HepG2 (cell line): ENCODE measurements at regions not wholly inside any gene's neighbourhood (a gene's known extent, or its start where the extent isn't known, plus 50 kb on each side); places are given as distances from the start of the nearest gene placed in this dataset.

Source experiments
- ATAC-seq: fragments of 200-7000 bp; cut with Tn5 transposase; 3 replicates; pipeline ENCODE4 v1.9.1; 2020; ENCODE audit warnings: mild to moderate bottlenecking, moderate library complexity
- BruUV-seq: library from RNA; stranded (reverse); fragments of 400-500 nt; replicated peaks from 2 replicates; lab custom pipeline; 2021; lab: Mats Ljungman, UMichigan
- CTCF ChIA-PET: fragments of 300-600 bp; formaldehyde crosslinking; extraction: SDS; loops from one replicate; lab custom pipeline; 2021; ENCODE audit warnings: low total read pairs, inconsistent platforms, low intra/inter-chr PET ratio; lab: Yijun Ruan, JAX
- POLR2A ChIA-PET: fragments of 350-600 bp; sonication (Branson Sonifier 250); formaldehyde crosslinking; loops from one replicate; lab custom pipeline; 2020; ENCODE audit warnings: antibody characterized with exemption, inconsistent platforms; lab: Yijun Ruan, JAX
- DNase-seq: peaks from one replicate; pipeline ENCODE4 v3.0.0-alpha.2; 2015; ENCODE audit warnings: low spot score
- FAIRE-seq: peaks from 3 replicates; lab custom pipeline; 2011; peaks lifted over from hg19 to GRCh38; lab: Jason Lieb, UNC
- H2AFZ ChIP-seq: one replicate; pipeline ENCODE4 v1.6.1; 2011; ENCODE audit warnings: low read length, inconsistent platforms
- H3K27ac ChIP-seq: fragments of 300-600 bp; 3 replicates; pipeline ENCODE4 v1.8.0; 2011; ENCODE audit warnings: mixed run types, mild to moderate bottlenecking, mixed read lengths, low read length, inconsistent platforms; ENCODE audit not compliant: insufficient read depth; ENCODE audit errors: extremely low read length
- H3K27me3 ChIP-seq, 2 experiments: fragments of 200-600 bp in 1 of 2; 2 replicates in 1 of 2; 3 replicates in 1 of 2; pipeline versions ENCODE4 v1.6.0 to v1.8.0; 2011; ENCODE audit warnings: low read length in 2 of 2, mild to moderate bottlenecking in 2 of 2, moderate library complexity in 2 of 2, inconsistent platforms in 1 of 2; ENCODE audit not compliant: insufficient read depth in 2 of 2, control insufficient read depth in 1 of 2
- H3K36me3 ChIP-seq, 2 experiments: fragments of 200-600 bp in 1 of 2; replicated peaks in 1 of 2; 2 replicates in 1 of 2; 3 replicates in 1 of 2; pipeline versions ENCODE4 v1.5.1 to v1.8.0; 2011; ENCODE audit warnings: low read length in 2 of 2, inconsistent platforms in 1 of 2; ENCODE audit not compliant: insufficient read depth in 2 of 2, control insufficient read depth in 1 of 2
- H3K4me1 ChIP-seq: 2 replicates; pipeline ENCODE4 v1.5.1; 2012; ENCODE audit warnings: low read length, inconsistent platforms; ENCODE audit not compliant: insufficient read depth
- H3K4me2 ChIP-seq: 2 replicates; pipeline ENCODE4 v1.6.0; 2011; ENCODE audit warnings: low read depth, low read length, inconsistent platforms
- H3K4me3 ChIP-seq, 3 experiments: fragments of 200-600 bp in 1 of 3; sonication (generic), shearing (Covaris generic) in 1 of 3; replicated peaks in 1 of 3; 2 replicates each; pipeline ENCODE4 v1.5.1; 2011 to 2016; ENCODE audit warnings: low read length in 3 of 3, inconsistent platforms in 2 of 3, low read depth in 2 of 3, mild to moderate bottlenecking in 2 of 3, control low read depth in 1 of 3, mixed read lengths in 1 of 3; ENCODE audit not compliant: insufficient read depth in 1 of 3
- H3K79me2 ChIP-seq: one replicate; pipeline ENCODE4 v1.6.1; 2011; ENCODE audit warnings: low read length, inconsistent platforms; ENCODE audit not compliant: insufficient read depth
- H3K9ac ChIP-seq: 2 replicates; pipeline ENCODE4 v1.6.0; 2011; ENCODE audit warnings: mild to moderate bottlenecking, low read depth, low read length, inconsistent platforms; ENCODE audit not compliant: insufficient read depth
- H3K9me3 ChIP-seq: 2 replicates; pipeline ENCODE4 v1.5.1; 2012; ENCODE audit warnings: mild to moderate bottlenecking, low read length
- H4K20me1 ChIP-seq: 2 replicates; pipeline ENCODE4 v1.6.0; 2011; ENCODE audit warnings: inconsistent platforms, mild to moderate bottlenecking, low read length, moderate library complexity; ENCODE audit not compliant: insufficient read depth
- ARID2 ChIP-seq: sonication (generic); formaldehyde crosslinking; IDR thresholded peaks from 2 replicates; pipeline ENCODE4 v1.8.1; 2022; ENCODE audit warnings: mild to moderate bottlenecking, missing genetic modification reagents, borderline replicate concordance
- ATAD3A ChIP-seq: sonication (generic); formaldehyde crosslinking; IDR thresholded peaks from 2 replicates; pipeline ENCODE4 v1.4.0; 2020; ENCODE audit warnings: missing genetic modification reagents
- BCL3 ChIP-seq: sonication (generic); formaldehyde crosslinking; IDR thresholded peaks from 2 replicates; pipeline ENCODE4 v1.5.1; 2020; ENCODE audit warnings: mild to moderate bottlenecking, missing genetic modification reagents, moderate library complexity
- ETS1 ChIP-seq: sonication (generic); formaldehyde crosslinking; IDR thresholded peaks from 2 replicates; pipeline ENCODE4 v1.4.0; 2020; ENCODE audit warnings: missing genetic modification reagents
- FOXA1 ChIP-seq, 2 experiments: fragments of 450-650 bp in 1 of 2; sonication (generic) in 1 of 2; formaldehyde crosslinking in 1 of 2; IDR thresholded peaks; 2 replicates each; pipeline versions ENCODE4 v1.4.0 to v1.6.1; 2016 to 2020; ENCODE audit warnings: missing genetic modification reagents in 1 of 2
- MXI1 ChIP-seq: IDR thresholded peaks from 3 replicates; pipeline ENCODE4 v1.6.1; 2012; ENCODE audit warnings: low read depth, low read length, inconsistent platforms, borderline replicate concordance
- NFE2 ChIP-seq: sonication (generic); formaldehyde crosslinking; IDR thresholded peaks from 2 replicates; pipeline ENCODE4 v1.4.0; 2020; ENCODE audit warnings: missing genetic modification reagents
- PAF1 ChIP-seq: IDR thresholded peaks from 2 replicates; pipeline ENCODE4 v1.6.1; 2016; ENCODE audit warnings: missing genetic modification reagents, missing compliant biosample characterization
- TFDP1 ChIP-seq: IDR thresholded peaks from 2 replicates; pipeline ENCODE4 v1.6.1; 2016; ENCODE audit warnings: missing compliant biosample characterization, missing genetic modification reagents, borderline replicate concordance
- ZKSCAN8 ChIP-seq: IDR thresholded peaks from 2 replicates; pipeline ENCODE4 v1.6.1; 2016; ENCODE audit warnings: borderline replicate concordance, missing genetic modification reagents, missing compliant biosample characterization
- ZNF318 ChIP-seq: sonication (generic); formaldehyde crosslinking; IDR thresholded peaks from 2 replicates; pipeline ENCODE4 v1.4.0; 2020; ENCODE audit warnings: mild to moderate bottlenecking, missing genetic modification reagents
- ZNF549 ChIP-seq: sonication (generic); formaldehyde crosslinking; IDR thresholded peaks from 2 replicates; pipeline ENCODE4 v1.5.0; 2020; ENCODE audit warnings: missing genetic modification reagents
- ZNF598 ChIP-seq: sonication (generic); formaldehyde crosslinking; IDR thresholded peaks from 2 replicates; pipeline ENCODE4 v1.5.1; 2020; ENCODE audit warnings: mild to moderate bottlenecking, missing genetic modification reagents, borderline replicate concordance
- ZNF616 ChIP-seq: sonication (generic); formaldehyde crosslinking; IDR thresholded peaks from 2 replicates; pipeline ENCODE4 v1.5.0; 2020; ENCODE audit warnings: low read depth, mild to moderate bottlenecking, missing genetic modification reagents
- WGBS: methylation state at CpG from one replicate; pipeline ENCODE4 v1.1.6; 2017; ENCODE audit warnings: low lambda C conversion rate; 5-methylcytosine and 5-hydroxymethylcytosine counted together
- in situ Hi-C: cut with HindIII; loops from 2 replicates; pipeline ENCODE4 v1.10.0; 2017; ENCODE audit warnings: low pct_unique_long_range_greater_than_20kb; ENCODE audit not compliant: extremely low pct_ligation_motif_present
- intact Hi-C: fragments of 100-400 bp; cut with micrococcal nuclease; formaldehyde crosslinking; loops from one replicate; pipeline ENCODE4 v1.10.0; 2022; ENCODE audit not compliant: unreplicated experiment

GRCh38 chr1:218078916-218079315 is 206.2 kb upstream of the RRP15 start:
- Histone ChIP-seq H3K4me3 (no peak overlapping the region), H2AFZ (no peak overlapping the region), H3K36me3 (no peaks in the 10 kb centered on the region), H3K4me2 (no peak overlapping the region), H3K4me1 (no peaks in the 10 kb centered on the region), H3K9me3 (no peaks in the 10 kb centered on the region), H3K79me2 (no peaks in the 10 kb centered on the region), H3K9ac (no peak overlapping the region), H3K27me3 (no peaks in the 10 kb centered on the region; a peak in 1 of 5 replicates), H4K20me1 (no peaks in the 10 kb centered on the region), H3K27ac (no peak overlapping the region)
- intact Hi-C loops, result no loop called here
- WGBS, result 0% methylated on average over 3 of the region's 3 CpGs
- no TSS peak for BruUV-seq
- ChIA-PET POLR2A (no interaction called here), CTCF (no interaction called here)
- in situ Hi-C loops, result no loop called here
- ATAC-seq (no peak), FAIRE-seq (no peak), DNase-seq (no peak)
- TF ChIP-seq MXI1 (no peak), ARID2 (CRISPR knock-in tag) (no peak), FOXA1 (IDR thresholded peaks at IDR 0.05) (no peak), FOXA1 (CRISPR knock-in tag; IDR thresholded peaks at IDR 0.05) (no peak), ZNF549 (CRISPR knock-in tag) (no peak), TFDP1 (no peak), NFE2 (CRISPR knock-in tag) (no peak), ZNF598 (no peak), ATAD3A (CRISPR knock-in tag) (no peak), ZKSCAN8 (no peak), PAF1 (CRISPR knock-in tag) (no peak), ZNF318 (CRISPR knock-in tag) (no peak), ZNF616 (CRISPR knock-in tag) (no peak), BCL3 (no peak), ETS1 (CRISPR knock-in tag) (no peak)
